ENCODE measurements at regions not wholly inside any gene's neighbourhood (a gene's known extent, or its start where the extent isn't known, plus 50 kb on each side); places are given as distances from the start of the nearest gene placed in this dataset.

GRCh38 chr15:30030345-30030744, 52.4 kb upstream of the GOLGA8J start:
- H3K27ac ChIP-seq = no peak overlapping the region
- TF ChIP-seq CTCF (IDR thresholded peaks at IDR 0.05) = no peak
- intact Hi-C loops (cut with DNase I) = no loop called here
- H3K9me3 ChIP-seq = peaks cover 0 to 6% of the 10 kb centered on the region in 2 donors
- H3K4me1 ChIP-seq = no peaks in the 10 kb centered on the region
- no peak overlapping the region for H3K4me3 ChIP-seq
- H3K27me3 ChIP-seq = no peaks in the 10 kb centered on the region
- DNase-seq (ENCODE audit: low spot score in 2 of 2) = no peak
- H3K36me3 ChIP-seq = no peaks in the 10 kb centered on the region

GRCh38 chr15:30023798-30024295, 58.9 kb upstream of the GOLGA8J start:
- H3K4me3 ChIP-seq = no peak overlapping the region
- no peaks in the 10 kb centered on the region for H3K9me3 ChIP-seq
- H3K27ac ChIP-seq = no peak overlapping the region
- intact Hi-C loops (cut with DNase I) = no loop called here
- TF ChIP-seq CTCF (IDR thresholded peaks at IDR 0.05) = no peak
- no peak for DNase-seq (ENCODE audit: low spot score in 2 of 2)
- H3K27me3 ChIP-seq = no peaks in the 10 kb centered on the region
- H3K36me3 ChIP-seq = no peaks in the 10 kb centered on the region
- H3K4me1 ChIP-seq = no peaks in the 10 kb centered on the region

GRCh38 chr15:30010746-30011145, 72.0 kb upstream of the GOLGA8J start:
- no peak for TF ChIP-seq CTCF (IDR thresholded peaks at IDR 0.05)
- no peak for DNase-seq (ENCODE audit: low spot score in 2 of 2)
- Histone ChIP-seq H3K27me3 (no peaks in the 10 kb centered on the region), H3K27ac (no peak overlapping the region), H3K9me3 (no peaks in the 10 kb centered on the region), H3K4me3 (no peak overlapping the region), H3K36me3 (no peaks in the 10 kb centered on the region), H3K4me1 (no peaks in the 10 kb centered on the region)
- intact Hi-C loops (cut with DNase I) = no loop called here

- Histone ChIP-seq H3K27me3 (no peaks in the 10 kb centered on the region), H3K9me3 (no peaks in the 10 kb centered on the region), H3K4me3 (no peak overlapping the region), H3K27ac (no peak overlapping the region), H3K4me1 (no peaks in the 10 kb centered on the region), H3K36me3 (no peaks in the 10 kb centered on the region)
- no peak for DNase-seq (ENCODE audit: low spot score in 2 of 2)
- intact Hi-C loops (cut with DNase I) = no loop called here
- no peak for TF ChIP-seq CTCF (IDR thresholded peaks at IDR 0.05)
Measured at GRCh38 chr15:30008156-30008555, 74.6 kb upstream of the GOLGA8J start.

- intact Hi-C loops (cut with DNase I) = no loop called here
- DNase-seq (ENCODE audit: low spot score in 2 of 2) = no peak
- no peak overlapping the region for H3K27ac ChIP-seq
Measured at GRCh38 chr15:30001602-30002001, 81.2 kb upstream of the GOLGA8J start.

More at GRCh38 chr15:30001602-30002001, 81.2 kb upstream of the GOLGA8J start:
- H3K9me3 ChIP-seq = no peaks in the 10 kb centered on the region
- H3K4me1 ChIP-seq = no peaks in the 10 kb centered on the region
- no peaks in the 10 kb centered on the region for H3K27me3 ChIP-seq
- H3K4me3 ChIP-seq = no peak overlapping the region
- no peak for TF ChIP-seq CTCF (IDR thresholded peaks at IDR 0.05)
- H3K36me3 ChIP-seq = no peaks in the 10 kb centered on the region

Measured in ascending aorta (tissue), 2 donors.